Prostate gland (tissue), 2 donors: ENCODE measurements at regions not wholly inside any gene's neighbourhood (a gene's known extent, or its start where the extent isn't known, plus 50 kb on each side); places are given as distances from the start of the nearest gene placed in this dataset.

Experiments used
- DNase-seq: peaks from one replicate; pipeline ENCODE4 v3.0.0-alpha.2; 2019; ENCODE audit warnings: low spot score
- H3K27ac ChIP-seq, 2 donors: fragments of 200-600 bp; sonication (generic); 2 replicates each; pipeline ENCODE4 v1.5.1; 2017 to 2019
- H3K27me3 ChIP-seq: fragments of 200-600 bp; sonication (generic); replicated peaks from 2 replicates; pipeline ENCODE4 v1.5.1; 2019; ENCODE audit not compliant: insufficient read depth
- H3K36me3 ChIP-seq, 2 donors: fragments of 200-600 bp; sonication (generic); 1 replicate in 1 of 2; 2 replicates in 1 of 2; pipeline versions ENCODE4 v1.5.1 to v1.8.1; 2017 to 2019
- H3K4me1 ChIP-seq: fragments of 200-600 bp; sonication (generic); replicated peaks from 2 replicates; pipeline ENCODE4 v1.5.1; 2019
- H3K4me3 ChIP-seq, 2 donors: fragments of 200-600 bp; sonication (generic); 2 replicates each; pipeline ENCODE4 v1.5.1; 2017 to 2019
- H3K9me3 ChIP-seq: fragments of 200-600 bp; sonication (generic); 2 replicates; pipeline ENCODE4 v1.5.1; 2017
- POLR2A ChIP-seq: fragments of 450-650 bp; IDR thresholded peaks from one replicate; pipeline ENCODE4 v1.6.1; 2016; ENCODE audit warnings: antibody characterized with exemption, mild to moderate bottlenecking
- POLR2AphosphoS5 ChIP-seq: sonication (generic); formaldehyde crosslinking; IDR thresholded peaks from one replicate; pipeline ENCODE4 v1.6.1; 2017; ENCODE audit warnings: antibody characterized with exemption
- WGBS: methylation state at CpG from one replicate; pipeline ENCODE4 v1.1.5; 2018; 5-methylcytosine and 5-hydroxymethylcytosine counted together
- intact Hi-C: fragments of 100-400 bp; cut with DNase I; formaldehyde crosslinking; loops from one replicate; pipeline ENCODE4 v1.14.2; 2022
- TF ChIP-seq, protein P1 (sequence below), 4 experiments: fragments of 200-600 bp in 2 of 4; fragments of 450-650 bp in 2 of 4; sonication (generic) in 2 of 4; IDR thresholded peaks; 1 replicate in 3 of 4; 2 replicates in 1 of 4; pipeline ENCODE4 v1.5.1; 2016 to 2019; ENCODE audit warnings: antibody characterized with exemption in 4 of 4, mild to moderate bottlenecking in 2 of 4, moderate library complexity in 2 of 4

DNA sequence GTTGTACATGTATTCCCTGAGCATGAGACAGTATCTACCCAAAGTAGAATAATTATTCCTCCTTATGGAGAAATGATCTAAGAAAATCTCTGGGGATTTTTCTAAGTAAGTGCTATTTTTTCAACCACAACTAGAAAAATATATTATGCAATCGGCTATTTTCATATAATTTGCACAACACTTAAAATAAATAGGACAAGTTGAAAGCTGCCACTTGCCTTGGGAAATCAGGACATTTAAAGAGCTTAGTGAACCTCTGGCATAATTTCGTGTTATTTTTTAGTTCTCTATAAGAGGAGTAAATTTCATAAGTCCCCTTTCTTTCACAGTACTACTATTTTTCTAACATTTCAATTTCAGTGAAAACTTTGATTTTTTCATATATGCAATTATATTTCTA is 672.1 kb downstream of the OTOL1 start:
- TF ChIP-seq POLR2A (no peak), POLR2AphosphoS5 (no peak)
- TF ChIP-seq, protein P1, sequence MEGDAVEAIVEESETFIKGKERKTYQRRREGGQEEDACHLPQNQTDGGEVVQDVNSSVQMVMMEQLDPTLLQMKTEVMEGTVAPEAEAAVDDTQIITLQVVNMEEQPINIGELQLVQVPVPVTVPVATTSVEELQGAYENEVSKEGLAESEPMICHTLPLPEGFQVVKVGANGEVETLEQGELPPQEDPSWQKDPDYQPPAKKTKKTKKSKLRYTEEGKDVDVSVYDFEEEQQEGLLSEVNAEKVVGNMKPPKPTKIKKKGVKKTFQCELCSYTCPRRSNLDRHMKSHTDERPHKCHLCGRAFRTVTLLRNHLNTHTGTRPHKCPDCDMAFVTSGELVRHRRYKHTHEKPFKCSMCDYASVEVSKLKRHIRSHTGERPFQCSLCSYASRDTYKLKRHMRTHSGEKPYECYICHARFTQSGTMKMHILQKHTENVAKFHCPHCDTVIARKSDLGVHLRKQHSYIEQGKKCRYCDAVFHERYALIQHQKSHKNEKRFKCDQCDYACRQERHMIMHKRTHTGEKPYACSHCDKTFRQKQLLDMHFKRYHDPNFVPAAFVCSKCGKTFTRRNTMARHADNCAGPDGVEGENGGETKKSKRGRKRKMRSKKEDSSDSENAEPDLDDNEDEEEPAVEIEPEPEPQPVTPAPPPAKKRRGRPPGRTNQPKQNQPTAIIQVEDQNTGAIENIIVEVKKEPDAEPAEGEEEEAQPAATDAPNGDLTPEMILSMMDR (IDR thresholded peaks at IDR 0.05) = no peak
- Histone ChIP-seq H3K36me3 (no peaks in the 10 kb centered on the region), H3K27me3 (no peaks in the 10 kb centered on the region), H3K9me3 (no peaks in the 10 kb centered on the region), H3K4me1 (no peaks in the 10 kb centered on the region), H3K27ac (no peak overlapping the region), H3K4me3 (no peak overlapping the region)
- WGBS = 92% methylated on average over 2 of the region's 2 CpGs
- intact Hi-C loops = no loop called here
- no peak for DNase-seq

DNA sequence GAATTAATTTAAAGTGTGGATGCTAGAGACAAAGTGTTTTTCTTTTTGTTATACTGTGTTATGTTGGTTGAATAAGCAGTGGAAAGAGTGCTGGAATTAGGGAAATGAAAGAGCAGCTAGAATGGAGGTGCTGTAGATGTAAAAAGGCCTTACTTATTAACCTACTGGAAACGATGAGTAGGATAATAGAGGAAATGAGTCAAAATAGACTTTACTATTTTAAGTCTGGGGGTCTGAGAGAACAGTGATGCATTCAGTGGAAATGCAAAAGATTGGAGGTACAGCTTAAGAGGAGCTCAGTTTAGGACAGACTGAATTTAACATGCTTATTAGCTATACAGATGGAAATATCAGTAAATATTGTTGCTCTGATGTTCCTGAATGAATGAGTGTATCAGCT is 674.0 kb downstream of the OTOL1 start:
- H3K9me3 ChIP-seq = no peaks in the 10 kb centered on the region
- no peaks in the 10 kb centered on the region for H3K4me1 ChIP-seq
- 73% methylated on average over 1 of the region's 1 CpG for WGBS
- H3K36me3 ChIP-seq = no peaks in the 10 kb centered on the region
- no peak for DNase-seq
- intact Hi-C loops = no loop called here
- H3K27ac ChIP-seq = no peak overlapping the region
- H3K4me3 ChIP-seq = no peak overlapping the region
- TF ChIP-seq, protein P1 (IDR thresholded peaks at IDR 0.05) = no peak
- TF ChIP-seq POLR2AphosphoS5 (no peak), POLR2A (no peak)
- no peaks in the 10 kb centered on the region for H3K27me3 ChIP-seq

DNA sequence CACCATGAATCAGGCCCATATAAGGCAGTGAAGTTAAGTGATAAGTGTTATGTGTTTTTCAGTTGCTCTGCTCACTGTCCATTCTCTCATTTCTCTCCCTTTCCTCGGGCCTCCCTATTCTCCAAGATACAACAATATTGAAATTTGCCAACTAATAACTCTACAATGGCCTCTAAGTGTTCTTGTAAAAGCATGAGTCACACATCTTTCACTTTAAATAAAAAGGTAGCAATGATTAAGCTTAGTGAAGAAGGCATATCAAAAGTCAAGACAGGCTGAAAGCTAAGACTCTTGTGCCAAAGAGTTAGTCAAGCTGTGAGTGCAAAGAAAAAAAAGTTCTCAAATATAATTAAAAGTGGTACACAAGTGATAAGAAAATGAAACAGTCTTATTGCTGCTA is 675.4 kb downstream of the OTOL1 start:
- 47% methylated on average over 1 of the region's 1 CpG for WGBS
- intact Hi-C loops = no loop called here
- Histone ChIP-seq H3K9me3 (no peaks in the 10 kb centered on the region), H3K27me3 (no peaks in the 10 kb centered on the region), H3K36me3 (no peaks in the 10 kb centered on the region), H3K4me1 (no peaks in the 10 kb centered on the region), H3K4me3 (no peak overlapping the region), H3K27ac (no peak overlapping the region)
- TF ChIP-seq POLR2AphosphoS5 (no peak), POLR2A (no peak)
- TF ChIP-seq, protein P1 (IDR thresholded peaks at IDR 0.05) = no peak
- DNase-seq = no peak

DNA sequence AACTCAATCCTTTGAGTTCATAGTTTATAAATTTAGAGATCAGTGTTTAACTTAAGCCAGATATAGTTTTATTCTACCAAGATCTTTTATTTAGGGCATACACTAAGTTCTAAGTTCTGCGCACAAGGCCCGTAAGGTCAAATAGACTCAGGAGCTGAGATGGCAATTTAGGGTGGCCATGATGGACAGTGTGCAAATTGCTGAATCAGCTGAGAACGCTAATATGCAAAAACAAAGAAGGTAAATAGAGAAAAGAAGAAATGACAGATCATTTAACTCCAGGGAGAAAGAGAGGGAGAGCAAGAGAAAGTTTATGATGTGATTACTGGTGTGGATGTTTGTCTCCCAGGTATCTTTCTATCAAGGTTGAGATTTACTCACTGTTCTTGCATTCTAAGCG is 678.5 kb downstream of the OTOL1 start:
- H3K27me3 ChIP-seq = no peaks in the 10 kb centered on the region
- no peak overlapping the region for H3K4me3 ChIP-seq
- TF ChIP-seq, protein P1 (IDR thresholded peaks at IDR 0.05) = no peak
- TF ChIP-seq POLR2AphosphoS5 (no peak), POLR2A (no peak)
- no peak overlapping the region for H3K27ac ChIP-seq
- H3K4me1 ChIP-seq = no peaks in the 10 kb centered on the region
- WGBS = 86% methylated on average over 4 of the region's 4 CpGs
- H3K9me3 ChIP-seq = no peaks in the 10 kb centered on the region
- DNase-seq = no peak
- no peaks in the 10 kb centered on the region for H3K36me3 ChIP-seq
- intact Hi-C loops = no loop called here

DNA sequence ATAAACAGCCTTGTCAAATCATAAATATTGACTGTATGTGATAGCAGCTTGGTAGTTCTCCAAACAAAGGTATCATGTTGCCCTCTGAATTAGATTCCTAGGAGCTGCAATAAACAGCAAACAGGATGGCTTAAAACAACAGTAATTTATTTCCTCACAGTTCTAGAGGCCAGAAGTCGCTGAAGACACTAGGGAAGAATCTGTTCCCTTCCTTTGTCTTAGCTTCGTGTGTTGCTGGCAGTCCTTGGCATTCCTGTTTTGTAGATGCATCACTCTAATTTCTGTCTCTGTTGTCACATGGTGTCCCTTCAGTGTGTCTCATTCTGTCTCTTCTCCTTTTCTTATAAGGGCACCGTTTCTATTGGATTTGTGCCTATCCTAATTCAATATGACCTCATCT is 679.3 kb downstream of the OTOL1 start:
- DNase-seq = no peak
- H3K27me3 ChIP-seq = no peaks in the 10 kb centered on the region
- H3K9me3 ChIP-seq = no peaks in the 10 kb centered on the region
- no peaks in the 10 kb centered on the region for H3K36me3 ChIP-seq
- no peaks in the 10 kb centered on the region for H3K4me1 ChIP-seq
- no peak for TF ChIP-seq POLR2A
- TF ChIP-seq POLR2AphosphoS5 = no peak
- TF ChIP-seq, protein P1 (IDR thresholded peaks at IDR 0.05) = no peak
- WGBS = 31% methylated on average over 3 of the region's 3 CpGs
- no peak overlapping the region for H3K4me3 ChIP-seq
- intact Hi-C loops = no loop called here
- no peak overlapping the region for H3K27ac ChIP-seq
